ENCODE measurements at regions not wholly inside any gene's neighbourhood (a gene's known extent, or its start where the extent isn't known, plus 50 kb on each side); places are given as distances from the start of the nearest gene placed in this dataset.

DNA sequence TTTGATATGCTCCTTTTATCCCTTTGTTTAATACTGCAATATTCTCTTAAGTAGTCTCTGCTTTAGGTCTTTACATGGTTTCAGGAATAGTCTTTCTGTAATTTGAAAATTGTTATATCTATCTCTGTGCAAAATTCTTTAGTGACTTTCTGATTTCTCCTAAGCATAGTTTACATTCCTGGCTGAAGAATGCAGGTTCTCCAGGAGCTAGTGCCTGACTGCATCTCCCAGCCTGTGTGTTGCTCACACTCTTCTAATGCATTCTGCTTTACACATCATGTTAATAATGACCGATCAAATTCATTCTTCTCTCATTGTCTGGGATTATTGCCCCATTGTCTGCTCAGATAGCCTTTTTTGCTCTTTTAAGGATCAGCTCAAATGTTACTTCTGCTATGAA is 1349.2 kb downstream of the DSC3 start:
- no peak for DNase-seq
- no peaks in the 10 kb centered on the region for H3K27me3 ChIP-seq
- 75 to 79% methylated on average over 1 of the region's 1 CpG for WGBS, 2 donors
- no peak overlapping the region for H3K4me3 ChIP-seq
- no peaks in the 10 kb centered on the region for H3K36me3 ChIP-seq (replicated peaks in 1 of 2; ENCODE audit: insufficient read depth in 1 of 2, low read depth in 2 of 2)
- no peaks in the 10 kb centered on the region for H3K4me1 ChIP-seq
- no peaks in the 10 kb centered on the region for H3K9me3 ChIP-seq
- ATAC-seq = no peak
- TF ChIP-seq, protein P1, sequence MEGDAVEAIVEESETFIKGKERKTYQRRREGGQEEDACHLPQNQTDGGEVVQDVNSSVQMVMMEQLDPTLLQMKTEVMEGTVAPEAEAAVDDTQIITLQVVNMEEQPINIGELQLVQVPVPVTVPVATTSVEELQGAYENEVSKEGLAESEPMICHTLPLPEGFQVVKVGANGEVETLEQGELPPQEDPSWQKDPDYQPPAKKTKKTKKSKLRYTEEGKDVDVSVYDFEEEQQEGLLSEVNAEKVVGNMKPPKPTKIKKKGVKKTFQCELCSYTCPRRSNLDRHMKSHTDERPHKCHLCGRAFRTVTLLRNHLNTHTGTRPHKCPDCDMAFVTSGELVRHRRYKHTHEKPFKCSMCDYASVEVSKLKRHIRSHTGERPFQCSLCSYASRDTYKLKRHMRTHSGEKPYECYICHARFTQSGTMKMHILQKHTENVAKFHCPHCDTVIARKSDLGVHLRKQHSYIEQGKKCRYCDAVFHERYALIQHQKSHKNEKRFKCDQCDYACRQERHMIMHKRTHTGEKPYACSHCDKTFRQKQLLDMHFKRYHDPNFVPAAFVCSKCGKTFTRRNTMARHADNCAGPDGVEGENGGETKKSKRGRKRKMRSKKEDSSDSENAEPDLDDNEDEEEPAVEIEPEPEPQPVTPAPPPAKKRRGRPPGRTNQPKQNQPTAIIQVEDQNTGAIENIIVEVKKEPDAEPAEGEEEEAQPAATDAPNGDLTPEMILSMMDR (IDR thresholded peaks at IDR 0.05) = no peak
- no peak for TF ChIP-seq POLR2A (IDR thresholded peaks at IDR 0.05)
- intact Hi-C loops (cut with DNase I) = no loop called here
- no peak overlapping the region for H3K27ac ChIP-seq

DNA sequence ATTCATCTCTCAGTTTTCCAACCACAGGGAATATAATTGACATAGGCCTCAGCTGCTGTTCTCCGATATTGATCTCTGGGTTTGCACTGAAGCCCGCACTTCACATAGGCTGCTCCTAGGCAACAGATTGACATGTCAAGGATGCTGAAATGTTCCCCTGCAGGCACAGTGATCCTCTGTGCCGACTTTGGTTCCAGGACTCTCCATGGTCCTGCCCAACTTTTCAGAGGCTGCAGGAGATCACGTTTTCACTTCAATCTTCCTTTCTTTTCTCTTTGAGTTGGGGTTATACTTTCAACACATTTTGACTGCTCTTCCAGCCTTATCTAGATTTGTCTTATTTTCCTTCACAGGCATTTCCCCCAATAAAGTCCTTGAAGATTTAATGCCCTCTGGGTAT is 1361.0 kb downstream of the DSC3 start:
- Histone ChIP-seq H3K27me3 (no peaks in the 10 kb centered on the region), H3K4me1 (no peaks in the 10 kb centered on the region), H3K27ac (no peak overlapping the region), H3K4me3 (no peak overlapping the region), H3K36me3 (replicated peaks in 1 of 2; ENCODE audit: insufficient read depth in 1 of 2, low read depth in 2 of 2) (no peaks in the 10 kb centered on the region), H3K9me3 (no peaks in the 10 kb centered on the region)
- no peak for TF ChIP-seq POLR2A (IDR thresholded peaks at IDR 0.05)
- no peak for ATAC-seq
- intact Hi-C loops (cut with DNase I) = no loop called here
- WGBS, 2 donors = 45 to 56% methylated on average over 4 of the region's 4 CpGs
- no peak for DNase-seq

DNA sequence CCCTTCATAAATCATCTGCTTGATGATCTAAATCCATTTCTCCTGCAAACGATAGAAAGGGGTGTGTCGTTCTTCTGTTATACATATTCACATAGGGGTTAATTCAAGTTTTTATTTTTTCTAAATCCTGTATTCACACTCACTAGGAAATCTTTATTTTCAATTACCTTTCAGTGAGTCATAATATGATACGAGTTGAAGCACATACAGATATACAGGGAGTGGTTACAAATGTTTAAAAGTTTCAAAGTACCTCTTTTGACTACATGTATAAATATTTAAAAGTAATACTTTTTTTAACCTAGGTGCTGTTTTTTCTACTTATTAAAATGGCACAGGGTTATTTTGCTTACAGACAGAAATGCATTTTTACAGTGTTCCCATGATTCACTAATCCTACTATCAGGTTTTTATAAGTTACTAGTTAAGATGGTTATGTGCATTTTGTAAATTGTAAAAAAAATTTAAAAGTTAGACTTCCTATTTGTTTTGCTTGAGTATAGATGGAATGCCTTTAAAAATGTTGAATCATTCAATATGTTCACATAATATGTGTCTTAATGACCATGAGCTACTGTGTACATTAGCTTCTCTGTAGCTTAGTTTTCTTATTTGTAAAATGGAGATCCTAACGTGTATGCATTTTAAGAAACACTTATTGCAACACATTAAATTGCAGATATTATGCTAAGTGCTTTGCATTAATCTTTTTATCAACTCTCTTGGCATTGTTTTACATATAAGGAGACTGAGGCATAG is 1378.1 kb downstream of the DSC3 start:
- H3K4me3 ChIP-seq = no peak overlapping the region
- TF ChIP-seq POLR2A (IDR thresholded peaks at IDR 0.05) = no peak
- TF ChIP-seq, protein P1 (IDR thresholded peaks at IDR 0.05) = no peak
- no peaks in the 10 kb centered on the region for H3K9me3 ChIP-seq
- 20 to 23% methylated on average over 4 of the region's 4 CpGs for WGBS, 2 donors
- DNase-seq = no peak
- no peak overlapping the region for H3K27ac ChIP-seq
- no peaks in the 10 kb centered on the region for H3K4me1 ChIP-seq
- H3K27me3 ChIP-seq = no peaks in the 10 kb centered on the region
- H3K36me3 ChIP-seq (replicated peaks in 1 of 2; ENCODE audit: insufficient read depth in 1 of 2, low read depth in 2 of 2) = no peaks in the 10 kb centered on the region
- intact Hi-C loops (cut with DNase I) = no loop called here
- no peak for ATAC-seq

DNA sequence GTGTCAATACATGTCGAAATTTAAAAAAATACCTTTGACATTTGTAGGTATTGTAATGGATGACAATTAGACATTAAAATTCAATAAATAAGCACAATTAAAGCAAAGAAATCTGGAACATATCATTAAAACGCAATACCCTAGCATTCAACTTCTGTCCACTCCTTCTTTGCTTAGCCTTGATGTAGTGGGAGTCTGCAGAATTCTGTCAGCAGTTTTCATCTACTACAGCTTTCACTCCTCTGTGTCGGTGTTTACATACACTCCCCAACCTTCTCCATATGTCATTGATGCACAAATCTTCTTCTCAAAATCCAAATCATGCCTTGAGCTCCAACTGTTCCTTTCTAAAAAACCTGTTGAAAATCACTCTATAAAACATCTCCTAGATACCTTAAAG is 1380.6 kb downstream of the DSC3 start:
- TF ChIP-seq, protein P1 (IDR thresholded peaks at IDR 0.05) = no peak
- TF ChIP-seq POLR2A (IDR thresholded peaks at IDR 0.05) = no peak
- ATAC-seq (no peak), DNase-seq (no peak)
- Histone ChIP-seq H3K27me3 (no peaks in the 10 kb centered on the region), H3K27ac (no peak overlapping the region), H3K4me3 (no peak overlapping the region), H3K36me3 (replicated peaks in 1 of 2; ENCODE audit: insufficient read depth in 1 of 2, low read depth in 2 of 2) (no peaks in the 10 kb centered on the region), H3K9me3 (no peaks in the 10 kb centered on the region), H3K4me1 (no peaks in the 10 kb centered on the region)
- intact Hi-C loops (cut with DNase I) = no loop called here
- 41 to 51% methylated on average over 3 of the region's 3 CpGs for WGBS, 2 donors

DNA sequence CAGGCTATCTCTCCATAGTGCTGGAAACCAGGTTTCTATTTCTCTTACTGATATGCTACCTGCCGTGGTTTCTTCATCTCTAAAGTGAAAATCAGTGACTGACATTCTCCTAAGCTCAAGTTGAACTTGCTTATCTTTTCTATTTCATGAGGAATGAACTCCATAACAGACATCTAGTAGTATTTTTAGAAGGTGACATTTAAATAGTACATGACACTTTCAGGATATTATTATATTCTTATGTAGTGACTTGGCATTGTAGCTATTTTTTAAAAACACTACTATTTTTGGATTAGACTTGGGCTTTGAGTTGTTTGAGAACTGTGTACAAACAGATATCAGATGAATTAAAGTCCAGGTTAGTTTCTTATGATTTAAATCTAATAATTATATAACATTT is 1381.8 kb downstream of the DSC3 start:
- Histone ChIP-seq H3K4me1 (no peaks in the 10 kb centered on the region), H3K36me3 (replicated peaks in 1 of 2; ENCODE audit: insufficient read depth in 1 of 2, low read depth in 2 of 2) (no peaks in the 10 kb centered on the region), H3K27ac (no peak overlapping the region), H3K9me3 (no peaks in the 10 kb centered on the region), H3K4me3 (no peak overlapping the region), H3K27me3 (no peaks in the 10 kb centered on the region)
- ATAC-seq (no peak), DNase-seq (no peak)
- no peak for TF ChIP-seq POLR2A (IDR thresholded peaks at IDR 0.05)
- TF ChIP-seq, protein P1 (IDR thresholded peaks at IDR 0.05) = no peak
- 30 to 31% methylated on average over 1 of the region's 1 CpG for WGBS, 2 donors
- intact Hi-C loops (cut with DNase I) = no loop called here

Measured in body of pancreas (tissue), 4 donors.